HT1080 (cell line): ENCODE measurements at regions not wholly inside any gene's neighbourhood (a gene's known extent, or its start where the extent isn't known, plus 50 kb on each side); places are given as distances from the start of the nearest gene placed in this dataset.

ENCODE experiments used
- DNase-seq: peaks from one replicate; pipeline ENCODE4 v3.0.0-alpha.2; 2015; ENCODE audit warnings: low read depth

DNA sequence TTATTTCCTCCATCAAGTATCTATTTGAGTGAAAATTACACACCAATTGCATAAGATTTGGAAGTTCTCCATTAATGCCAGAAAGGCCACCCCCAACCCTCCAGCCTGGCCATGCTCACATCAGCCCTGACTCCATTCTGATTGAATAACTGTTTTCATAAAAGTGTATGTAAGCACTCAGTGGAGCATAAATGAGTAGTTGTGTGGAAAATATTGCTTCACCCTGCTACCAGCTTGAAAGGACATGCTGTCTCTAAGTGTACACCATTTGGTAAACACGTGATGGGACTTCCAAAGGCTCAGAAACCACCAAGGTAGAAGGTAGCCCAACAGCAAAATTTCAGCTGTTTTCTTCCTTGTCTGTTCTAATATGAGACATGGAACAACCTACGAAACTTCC lies 393.8 kb downstream of the ZNF385D start:
- no peak for DNase-seq

DNA sequence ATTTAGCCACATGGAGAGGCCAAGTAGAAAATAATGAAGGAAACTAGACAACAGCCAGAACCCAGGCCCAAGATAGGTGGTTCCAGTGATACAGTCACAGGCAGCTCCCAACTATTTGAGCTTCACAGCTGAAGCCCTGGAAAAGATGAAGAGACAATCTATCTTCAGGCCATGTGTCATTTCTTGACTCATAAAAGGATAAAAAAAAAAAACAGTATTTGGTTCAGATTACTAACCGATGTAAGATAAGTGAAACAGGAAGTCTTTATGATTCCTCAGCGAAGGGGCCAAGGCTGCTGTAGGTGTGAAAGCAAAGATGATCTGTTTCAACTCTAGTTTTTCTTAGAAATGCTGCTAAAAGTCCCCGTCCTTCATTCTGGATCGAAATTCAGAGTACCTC lies 394.6 kb downstream of the ZNF385D start:
- DNase-seq, result peak; percentile 69

DNA sequence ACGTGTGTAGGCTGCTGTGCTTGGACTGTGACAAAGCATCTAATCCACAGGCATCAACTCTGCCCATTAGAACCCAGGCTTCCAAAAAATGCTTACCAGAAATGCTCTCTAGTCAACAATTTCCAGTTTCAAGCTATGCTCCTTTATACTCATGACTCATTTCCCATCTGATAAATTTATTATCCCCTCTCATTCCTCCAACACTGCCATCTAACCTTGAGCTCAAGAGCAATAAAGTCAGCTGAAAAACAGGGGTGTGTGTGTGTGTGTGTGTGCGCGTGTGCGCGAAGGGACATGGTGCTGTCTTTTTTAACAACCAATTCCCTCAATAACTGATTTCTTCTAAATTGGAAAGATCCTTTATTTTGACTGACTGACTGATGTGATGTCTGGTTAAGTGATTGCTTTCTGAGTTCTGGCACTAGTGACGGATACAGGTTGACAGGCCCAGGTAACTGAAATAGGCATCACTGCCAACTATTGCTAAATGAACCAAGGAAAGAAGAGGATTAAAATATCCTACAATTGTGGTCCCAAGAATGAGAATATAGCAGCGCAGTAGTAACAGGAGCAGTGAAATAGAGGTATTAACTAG lies 405.5 kb downstream of the ZNF385D start:
- no peak for DNase-seq

DNA sequence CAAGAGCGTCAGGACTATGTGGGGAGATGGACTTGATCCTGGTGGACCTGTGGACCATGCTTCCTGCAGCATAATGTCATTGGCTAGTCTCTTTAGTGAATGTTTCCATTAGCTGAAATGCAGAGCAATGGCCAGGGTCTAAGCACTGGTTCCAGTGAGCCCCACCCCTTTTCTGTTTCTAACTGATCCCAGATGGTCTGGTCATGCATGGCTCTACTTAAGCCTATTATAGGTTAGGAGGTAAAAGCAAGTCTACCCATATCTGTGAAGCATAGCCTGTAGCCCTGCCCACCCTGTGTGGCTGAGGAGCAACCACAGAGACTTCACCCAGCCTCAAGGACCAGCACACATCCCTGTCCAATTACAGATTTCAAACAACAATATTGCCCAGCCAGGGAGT lies 419.2 kb downstream of the ZNF385D start:
- DNase-seq, result no peak

DNA sequence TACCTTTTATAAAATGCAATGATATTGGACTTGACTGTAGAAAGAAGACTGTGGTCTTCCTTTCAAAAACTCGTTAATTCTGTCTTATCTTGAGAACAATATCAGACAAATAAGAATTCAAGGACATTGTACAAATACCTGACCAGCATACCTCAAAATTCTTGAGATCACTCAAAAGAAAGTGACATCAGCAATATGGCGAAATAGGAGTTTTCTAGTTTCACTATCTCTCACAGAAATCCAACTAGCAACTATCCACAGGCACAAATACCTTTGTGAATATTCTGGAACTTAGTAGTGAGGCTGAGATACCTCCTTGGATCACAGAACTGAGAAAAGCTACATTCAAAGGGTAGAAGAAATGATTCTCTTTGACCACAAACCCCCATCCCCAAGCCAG lies 419.7 kb downstream of the ZNF385D start:
- DNase-seq, result no peak

DNA sequence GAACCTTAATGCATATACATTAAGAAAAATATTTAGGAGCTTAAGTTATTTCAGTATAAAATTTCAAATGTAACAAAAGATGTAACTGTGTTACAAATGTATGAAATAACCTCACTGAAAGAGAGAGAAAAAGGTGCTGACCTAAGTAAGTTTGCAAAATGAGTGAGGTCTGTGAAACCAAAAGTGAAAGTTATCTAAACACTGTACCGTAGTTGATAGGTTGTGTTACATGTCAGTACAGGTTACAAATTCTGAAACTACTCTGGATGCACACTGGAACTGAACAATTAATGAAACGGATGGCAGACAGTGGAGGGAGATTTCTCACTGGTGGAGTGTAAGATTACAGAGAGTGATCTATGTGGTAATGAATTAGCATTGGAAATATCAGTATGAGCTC lies 420.7 kb downstream of the ZNF385D start:
- DNase-seq, result peak; percentile 11

DNA sequence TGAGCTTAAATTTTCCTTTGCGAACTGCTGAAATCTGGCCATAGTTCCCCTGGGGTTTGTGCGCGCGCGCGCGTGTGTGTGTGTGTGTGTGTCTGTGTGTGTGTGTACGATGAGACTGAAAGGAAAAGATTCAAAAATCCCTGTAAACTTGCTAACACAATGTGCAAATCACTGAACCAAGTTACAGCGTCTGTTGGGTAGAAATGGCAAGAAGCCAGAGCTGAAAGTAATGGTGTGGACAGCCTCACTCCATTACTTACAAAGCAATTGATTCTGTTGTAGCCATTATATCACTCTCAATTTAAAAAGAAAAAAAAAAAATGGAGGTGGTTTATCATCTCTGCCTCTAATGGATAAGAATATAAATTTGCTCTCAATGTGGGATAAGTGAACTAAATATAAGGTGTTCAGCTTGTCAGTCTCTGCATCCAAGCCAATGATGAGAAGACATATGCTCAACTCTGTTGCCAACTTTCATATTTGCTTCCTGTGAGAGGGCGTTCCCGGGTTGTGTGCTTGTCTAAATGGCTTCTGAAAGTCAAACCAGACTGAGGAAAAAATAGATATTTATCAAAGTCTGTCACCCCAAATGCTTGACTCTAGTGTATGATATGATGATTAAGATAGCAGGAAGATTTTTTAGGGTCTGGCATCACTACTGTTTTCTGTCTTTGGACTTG lies 422.2 kb downstream of the ZNF385D start:
- no peak for DNase-seq

DNA sequence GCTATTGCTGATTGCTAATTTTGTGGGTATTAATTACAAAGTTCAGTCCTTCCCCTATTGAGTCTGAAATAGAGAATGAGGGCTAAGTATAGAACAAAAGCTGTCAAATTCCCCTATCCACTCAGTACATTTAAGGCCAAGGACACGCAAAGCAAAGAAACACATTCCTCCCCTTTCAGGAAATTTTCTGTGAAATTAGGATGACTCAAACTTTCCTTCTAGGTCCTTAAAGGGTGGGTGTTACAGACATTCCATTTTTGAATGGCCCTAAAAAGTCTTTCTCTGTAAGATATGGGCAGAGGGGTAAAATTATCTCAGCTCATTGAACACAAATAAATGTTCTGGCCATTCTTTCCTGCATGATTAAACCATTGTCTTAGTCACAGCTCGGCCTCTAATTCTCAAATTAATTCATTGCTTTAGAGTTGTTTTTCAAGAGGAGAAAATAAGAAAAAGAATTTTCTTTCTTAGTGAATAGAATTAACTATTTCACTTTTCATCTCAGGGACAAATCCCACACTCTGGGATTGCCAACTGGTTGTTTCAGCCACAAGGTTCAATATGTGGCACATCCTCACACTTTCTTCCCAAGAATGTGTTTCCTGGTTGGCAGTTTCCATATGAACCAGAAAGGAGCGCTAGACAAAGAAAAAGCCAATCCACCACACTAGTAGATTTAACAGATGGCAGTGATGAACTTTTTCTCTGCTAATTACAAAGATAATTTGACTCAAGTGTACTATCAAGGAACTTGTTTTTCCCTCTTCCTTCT lies 424.1 kb downstream of the ZNF385D start:
- DNase-seq, result no peak

DNA sequence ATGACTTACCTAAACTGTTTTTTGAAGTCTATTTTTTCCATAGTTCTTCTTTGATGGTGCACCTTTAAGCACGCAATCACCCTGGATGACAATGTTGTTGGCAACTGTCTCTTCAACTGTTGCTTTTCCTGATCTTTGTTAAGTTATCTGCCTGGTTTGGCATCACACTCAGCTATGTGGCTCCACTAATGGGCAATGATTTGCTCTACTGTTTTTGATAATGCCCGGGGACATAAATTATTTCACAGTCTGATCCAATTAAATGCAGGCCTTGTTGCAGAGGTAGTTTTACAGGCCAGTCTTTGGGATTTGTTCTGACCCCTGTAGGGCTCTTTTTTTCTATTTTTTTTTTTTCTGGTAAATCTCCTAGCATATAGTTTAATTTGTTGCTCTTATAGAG lies 436.3 kb downstream of the ZNF385D start:
- no peak for DNase-seq

DNA sequence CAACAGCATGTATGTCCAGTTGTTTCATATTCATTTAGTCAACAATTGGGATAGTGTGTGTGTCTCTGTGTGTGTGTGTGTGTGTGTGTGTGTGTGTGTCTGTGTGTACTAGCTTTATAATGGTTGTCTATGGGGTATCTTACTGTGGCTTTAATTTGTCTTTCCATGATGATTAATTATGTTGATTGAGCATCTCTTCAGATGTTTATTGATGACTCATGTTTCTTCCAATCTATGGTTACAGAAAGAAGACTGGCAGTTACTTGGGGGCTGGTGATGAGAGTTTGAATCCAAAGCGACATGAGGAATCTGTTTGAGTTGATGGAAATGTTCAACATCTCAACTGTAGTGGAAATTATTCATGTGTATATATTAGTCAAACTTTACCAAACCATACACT lies 440.1 kb downstream of the ZNF385D start:
- no peak for DNase-seq

DNA sequence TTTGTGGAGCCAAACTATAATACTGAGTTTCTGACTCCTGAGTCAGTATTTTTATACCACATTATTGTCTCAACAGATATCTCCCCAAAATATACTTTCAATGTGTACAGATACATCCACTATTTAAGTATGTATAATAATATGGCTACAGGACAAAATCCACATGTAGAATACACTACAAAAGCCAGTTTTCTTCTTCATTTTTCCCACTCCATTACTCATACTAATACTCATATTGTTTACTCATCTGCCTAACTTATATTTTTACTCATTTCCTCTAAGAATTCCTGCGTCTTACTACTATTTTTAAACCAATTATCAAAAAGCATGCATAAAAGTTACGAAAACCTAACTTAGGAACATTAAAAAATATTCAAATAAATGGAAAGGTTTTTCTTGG lies 440.8 kb downstream of the ZNF385D start:
- no peak for DNase-seq

DNA sequence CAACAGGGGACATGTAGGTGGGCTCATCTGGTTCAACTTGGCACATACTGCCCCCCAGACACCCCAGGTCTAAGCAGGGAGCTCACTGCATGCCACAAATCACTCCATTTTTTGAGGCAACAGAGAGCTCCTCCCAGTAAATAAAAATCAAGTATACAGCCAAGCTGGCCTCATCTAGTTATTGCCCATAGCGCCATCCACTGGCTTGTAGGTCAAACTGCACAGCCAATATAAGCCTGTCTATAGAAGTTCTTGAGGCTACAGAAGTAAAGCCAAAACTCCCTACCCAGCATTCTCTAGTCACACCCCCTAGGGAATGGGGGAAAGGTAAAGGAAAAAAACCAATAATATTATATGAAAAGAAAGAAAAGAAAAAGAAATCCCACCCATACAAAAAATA lies 453.7 kb downstream of the ZNF385D start:
- no peak for DNase-seq

DNA sequence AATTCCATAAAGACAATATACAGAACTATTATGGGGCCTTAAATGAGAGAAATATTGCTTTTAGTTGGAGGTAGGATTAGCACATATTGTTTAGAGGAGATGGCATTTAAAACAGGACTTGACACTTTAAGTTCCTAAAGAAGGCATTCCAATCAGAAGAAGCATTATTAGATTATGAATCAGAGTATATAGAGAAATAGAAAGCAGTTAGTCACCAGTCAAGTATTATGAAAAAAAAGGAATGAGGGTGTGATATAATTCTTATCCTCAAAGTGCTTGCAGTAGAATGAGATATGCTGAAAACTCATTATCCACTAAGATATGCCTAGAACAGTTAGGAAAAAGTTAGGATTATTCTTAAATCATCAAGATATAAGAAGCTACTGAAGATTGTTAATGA lies 456.2 kb downstream of the ZNF385D start:
- peak; percentile 31 for DNase-seq

DNA sequence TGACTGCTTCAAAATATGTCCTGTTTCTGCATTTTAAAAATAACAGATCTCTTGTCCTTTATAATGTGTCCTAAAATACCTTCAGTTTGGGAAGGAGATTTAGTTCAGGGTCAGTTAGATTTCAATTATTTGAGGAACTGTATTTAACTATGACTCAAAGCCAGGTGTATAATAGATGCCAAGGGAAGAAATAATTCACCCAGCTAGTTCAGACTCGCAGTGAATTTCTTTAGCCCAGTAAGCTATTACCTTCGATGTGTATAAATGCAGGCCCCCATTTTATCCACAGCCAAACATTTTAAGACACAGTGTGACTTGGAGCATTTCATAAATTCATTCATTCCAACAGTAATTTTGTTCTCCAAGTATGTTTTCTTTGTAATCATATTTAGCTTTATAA lies 458.0 kb downstream of the ZNF385D start:
- DNase-seq, result no peak

DNA sequence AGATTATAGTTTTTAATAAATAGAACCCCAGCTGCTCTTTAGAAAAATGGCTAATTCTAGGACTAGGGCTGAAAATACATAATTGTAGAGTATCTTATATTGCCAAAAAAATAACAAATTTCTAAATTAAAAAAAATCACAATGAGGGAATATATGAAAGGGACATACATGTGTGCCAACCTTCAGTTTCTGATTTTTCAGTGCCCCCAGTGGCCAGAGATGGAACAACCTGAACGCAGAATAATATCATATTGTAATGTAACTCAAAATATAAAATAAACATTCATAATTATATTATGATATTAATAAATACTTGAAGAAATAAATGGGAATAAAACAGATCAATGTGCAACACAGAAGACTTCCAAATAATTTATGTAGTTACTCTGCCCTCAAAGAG lies 460.5 kb downstream of the ZNF385D start:
- DNase-seq, result no peak

DNA sequence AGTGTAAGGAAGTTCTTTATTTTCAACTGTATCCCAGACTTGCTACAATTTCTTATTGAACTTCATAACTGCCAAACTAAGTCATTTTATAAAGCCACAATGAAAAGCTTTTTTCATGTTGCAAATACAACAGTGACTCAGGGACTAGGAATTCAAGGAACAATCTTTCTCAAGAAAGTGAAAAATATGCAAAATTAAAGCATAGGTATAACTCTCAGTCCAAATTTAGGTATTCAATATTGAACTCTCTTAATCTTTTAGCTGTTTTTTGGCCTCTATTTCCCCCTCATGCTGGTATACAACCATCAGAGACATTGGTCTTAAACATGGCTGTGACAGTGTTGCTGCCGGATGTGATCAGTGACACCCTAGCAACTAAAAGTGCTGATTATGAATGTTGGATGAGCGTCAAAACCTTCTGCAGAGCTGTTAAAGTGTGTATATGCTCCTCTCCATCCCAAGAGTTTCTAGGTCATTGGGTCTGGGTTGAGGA lies 476.9 kb downstream of the ZNF385D start:
- DNase-seq, result peak; percentile 6

DNA sequence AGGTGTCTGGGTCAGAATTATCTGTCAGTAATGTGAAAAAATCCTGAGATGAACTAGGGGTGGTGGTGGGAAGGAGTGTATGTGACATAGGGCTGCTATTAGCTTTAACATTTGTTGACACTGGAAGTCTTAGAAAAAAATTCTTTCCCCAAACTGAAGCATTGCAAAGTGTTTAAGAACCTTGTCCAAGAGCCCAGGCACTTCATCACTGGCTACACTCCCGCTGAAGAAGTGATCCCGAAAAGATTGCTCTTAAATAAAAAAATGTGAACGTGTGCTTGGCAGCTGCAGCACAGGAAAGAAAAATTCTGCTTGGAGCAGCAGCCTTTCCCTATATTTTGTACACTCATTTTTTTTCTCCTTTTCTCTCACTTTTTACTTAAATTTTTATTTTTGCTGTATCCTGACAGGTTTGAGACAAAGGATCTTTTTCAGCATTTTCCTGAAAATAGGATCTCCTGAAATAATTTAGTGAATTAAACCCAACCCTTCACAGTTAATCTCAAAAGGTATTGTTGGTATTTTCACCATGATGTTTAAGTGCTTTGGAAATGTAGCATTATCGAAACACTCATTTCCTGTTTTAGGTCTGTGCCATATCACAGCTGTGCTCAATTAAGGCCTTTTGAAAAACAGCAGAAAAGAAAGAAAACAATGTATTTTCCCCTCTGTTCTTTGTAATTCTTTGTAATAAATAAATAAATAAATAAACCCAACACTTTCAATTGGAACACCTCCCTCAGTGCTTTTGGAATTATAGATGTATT lies 477.6 kb downstream of the ZNF385D start:
- peak; percentile 2 for DNase-seq

DNA sequence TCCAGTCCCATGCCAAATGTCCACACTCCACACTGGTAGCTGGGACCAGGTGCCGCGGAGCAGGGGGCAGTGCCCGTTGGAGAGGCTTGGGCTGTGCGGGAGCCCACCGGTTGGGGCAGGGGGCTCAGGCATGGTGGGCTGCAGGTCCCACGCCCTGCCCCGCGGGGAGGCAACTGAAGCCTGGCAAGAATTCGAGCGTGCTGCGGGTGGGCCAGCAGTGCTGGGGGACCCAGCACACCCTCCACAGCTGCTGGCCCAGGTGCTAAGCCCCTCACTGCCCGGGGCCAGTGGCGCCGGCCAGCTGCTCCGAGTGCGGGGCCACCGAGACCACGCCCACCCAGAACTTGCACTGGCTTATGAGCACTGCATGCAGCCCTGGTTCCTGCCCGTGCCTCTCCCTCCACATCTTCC lies 479.4 kb downstream of the ZNF385D start:
- no peak for DNase-seq

DNA sequence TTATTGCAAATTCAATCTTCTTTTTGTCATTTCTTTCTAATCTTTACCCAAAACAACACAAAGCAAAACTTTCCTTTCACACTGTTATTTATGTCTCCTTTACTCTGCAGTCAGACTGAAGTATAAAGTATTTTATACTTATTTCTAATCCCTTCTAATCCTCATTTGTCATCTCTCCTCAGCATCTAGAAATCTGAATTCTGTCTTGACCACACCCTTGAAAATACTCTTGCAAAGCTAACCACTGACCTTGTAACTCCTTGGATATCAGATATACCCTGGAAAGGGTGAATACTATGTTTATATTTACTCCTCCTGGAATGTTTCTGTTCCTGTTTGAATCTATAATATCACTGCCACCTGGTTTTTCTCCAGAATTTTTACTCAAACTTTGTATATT lies 481.1 kb downstream of the ZNF385D start:
- no peak for DNase-seq

DNA sequence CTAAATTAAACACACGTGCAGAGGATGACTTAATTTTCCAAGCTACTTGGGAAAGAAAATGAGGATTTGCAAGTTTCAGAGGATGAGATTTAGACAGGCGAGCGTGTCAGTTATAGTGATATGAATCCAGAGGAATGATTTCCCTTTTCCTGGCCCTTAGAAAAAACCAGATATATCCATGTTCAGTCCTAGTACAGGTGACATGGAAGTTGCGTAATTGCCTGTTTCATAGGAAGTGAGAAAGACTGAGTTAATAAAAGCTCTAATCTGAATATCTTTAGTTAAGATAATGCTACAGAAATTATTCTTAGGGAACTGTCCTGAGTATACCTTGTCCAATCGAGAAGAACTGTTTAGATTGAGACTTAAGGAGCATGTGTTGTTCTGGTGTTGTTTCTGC lies 490.5 kb downstream of the ZNF385D start:
- DNase-seq, result no peak

DNA sequence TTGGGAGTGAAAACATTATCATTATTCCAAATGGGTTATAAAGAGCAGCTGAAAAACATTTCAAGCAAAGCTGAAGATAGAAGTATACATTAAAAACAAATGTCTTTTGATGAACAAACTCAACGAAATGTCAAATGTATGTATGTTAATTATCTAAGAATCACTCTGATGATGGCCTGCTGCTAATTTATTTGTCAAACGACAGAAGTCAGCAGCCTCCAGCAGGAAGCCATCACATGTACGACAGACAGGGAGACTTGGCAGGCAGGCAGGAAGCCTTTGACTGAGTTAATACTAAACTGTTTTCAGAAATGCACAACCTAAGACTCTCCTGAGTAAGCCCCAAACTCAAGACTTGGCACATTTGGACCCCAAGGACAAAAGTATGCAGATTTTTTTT lies 491.1 kb downstream of the ZNF385D start:
- no peak for DNase-seq

DNA sequence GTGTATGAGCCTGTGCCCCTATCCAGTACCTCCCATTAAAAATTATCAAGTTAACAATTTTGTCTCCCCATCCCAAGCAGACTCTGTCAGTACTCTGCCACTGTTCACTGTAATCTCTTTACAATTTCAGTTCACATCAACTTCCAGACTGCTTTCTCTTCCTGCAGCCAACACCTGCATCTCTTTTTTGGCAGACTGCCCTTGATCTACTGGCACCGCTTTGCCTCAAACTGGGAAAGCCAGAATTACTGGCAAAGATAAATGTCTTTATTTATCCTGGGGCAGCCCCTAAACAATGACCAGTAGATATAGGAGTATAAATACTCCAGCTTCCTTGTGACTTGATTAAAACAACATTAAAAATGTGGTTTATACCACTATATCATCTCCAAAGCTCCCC lies 494.1 kb downstream of the ZNF385D start:
- DNase-seq, result no peak
